ENCODE measurements at regions not wholly inside any gene's neighbourhood (a gene's known extent, or its start where the extent isn't known, plus 50 kb on each side); places are given as distances from the start of the nearest gene placed in this dataset.
A peak's percentile ranks its signal among the peaks of the same experiment; 100 is the strongest.
"Not testable (repeated sequence)": the region's sequence is repeated elsewhere in the genome, so short reads cannot be mapped to it uniquely, and the experiment has no call there.

- no peak for DNase-seq
These were observed 162.5 kb downstream of the VEGFA start for GRCh38 chr6:43932259-43933147.

GRCh38 chr6:43931201-43931600, 161.2 kb downstream of the VEGFA start:
- DNase-seq = no peak

GRCh38 chr6:43930440-43931154, 160.6 kb downstream of the VEGFA start:
- DNase-seq = no peak

GRCh38 chr6:43929511-43929910, 159.5 kb downstream of the VEGFA start:
- no peak for DNase-seq

- no peak for DNase-seq
These were observed 157.7 kb downstream of the VEGFA start for GRCh38 chr6:43927532-43928210.

- no peak for DNase-seq
These were observed 156.9 kb downstream of the VEGFA start for GRCh38 chr6:43926634-43927531.

- not testable (repeated sequence) for DNase-seq
These were observed 155.7 kb downstream of the VEGFA start for GRCh38 chr6:43925636-43926139.

- DNase-seq = peak; percentile 41 to 68
These were observed 154.3 kb downstream of the VEGFA start for GRCh38 chr6:43924222-43924702.

- DNase-seq = no peak
These were observed 153.6 kb downstream of the VEGFA start for GRCh38 chr6:43923376-43924221.

- no peak for DNase-seq
These were observed 152.7 kb downstream of the VEGFA start for GRCh38 chr6:43922426-43923375.

GRCh38 chr6:43921548-43922425, 151.8 kb downstream of the VEGFA start:
- no peak for DNase-seq

GRCh38 chr6:43921039-43921438, 151.0 kb downstream of the VEGFA start:
- DNase-seq = no peak

- DNase-seq = no peak
These were observed 149.8 kb downstream of the VEGFA start for GRCh38 chr6:43919774-43920173.

GRCh38 chr6:43917878-43918382, 147.9 kb downstream of the VEGFA start:
- no peak for DNase-seq

- no peak for DNase-seq
These were observed 147.2 kb downstream of the VEGFA start for GRCh38 chr6:43916924-43917877.

- DNase-seq = no peak
These were observed 146.2 kb downstream of the VEGFA start for GRCh38 chr6:43915986-43916923.

Measured in stimulated activated CD4-positive, alpha-beta T cell treated with anti-CD3 and anti-CD28 coated beads, Interleukin-2, amount 100 ng/mL, for 24 hours (primary cell).